ENCODE measurements at regions not wholly inside any gene's neighbourhood (a gene's known extent, or its start where the extent isn't known, plus 50 kb on each side); places are given as distances from the start of the nearest gene placed in this dataset.
A peak's percentile ranks its signal among the peaks of the same experiment; 100 is the strongest.

DNA sequence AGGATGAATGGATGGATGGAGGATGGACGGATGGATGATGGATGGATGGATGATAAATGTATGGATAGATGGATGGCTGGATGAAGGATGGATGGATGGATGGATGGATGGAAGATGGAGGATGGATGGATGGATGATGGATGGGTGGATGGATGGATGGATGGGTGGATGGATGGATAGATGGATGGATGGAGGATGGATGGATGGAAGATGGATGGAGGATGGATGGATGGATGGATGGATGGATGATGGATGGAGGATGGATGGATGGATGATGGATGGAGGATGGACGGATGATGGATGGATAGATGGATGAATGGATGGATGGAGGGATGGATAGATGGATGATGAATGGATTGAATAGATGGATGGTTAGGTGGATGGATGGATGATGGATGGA, 210.6 kb upstream of the IGF1R start:
- Mint-ChIP-seq H3K4me3 (no peak overlapping the region), H3K9me3 (no peaks in the 10 kb centered on the region), H3K4me1 (ENCODE audit: low read depth) (peaks cover 2% of the 10 kb centered on the region), H3K27ac (no peak overlapping the region), H3K27me3 (ENCODE audit: low read depth) (peaks cover 7% of the 10 kb centered on the region), H3K36me3 (ENCODE audit: low read depth) (no peaks in the 10 kb centered on the region)

GRCh38 chr15:98438326-98438725, 210.0 kb upstream of the IGF1R start:
- no peaks in the 10 kb centered on the region for H3K36me3 Mint-ChIP-seq (ENCODE audit: low read depth)
- H3K4me3 Mint-ChIP-seq, result no peak overlapping the region
- no peaks in the 10 kb centered on the region for H3K9me3 Mint-ChIP-seq
- H3K27ac Mint-ChIP-seq, result no peak overlapping the region
- H3K4me1 Mint-ChIP-seq (ENCODE audit: low read depth), result peaks cover 2% of the 10 kb centered on the region
- peaks cover 7% of the 10 kb centered on the region for H3K27me3 Mint-ChIP-seq (ENCODE audit: low read depth)

GRCh38 chr15:98438907-98439306, 209.4 kb upstream of the IGF1R start:
- Mint-ChIP-seq H3K4me1 (ENCODE audit: low read depth) (peaks cover 2% of the 10 kb centered on the region), H3K27ac (no peak overlapping the region), H3K4me3 (no peak overlapping the region), H3K9me3 (no peaks in the 10 kb centered on the region), H3K27me3 (ENCODE audit: low read depth) (peaks cover 7% of the 10 kb centered on the region), H3K36me3 (ENCODE audit: low read depth) (no peaks in the 10 kb centered on the region)

DNA sequence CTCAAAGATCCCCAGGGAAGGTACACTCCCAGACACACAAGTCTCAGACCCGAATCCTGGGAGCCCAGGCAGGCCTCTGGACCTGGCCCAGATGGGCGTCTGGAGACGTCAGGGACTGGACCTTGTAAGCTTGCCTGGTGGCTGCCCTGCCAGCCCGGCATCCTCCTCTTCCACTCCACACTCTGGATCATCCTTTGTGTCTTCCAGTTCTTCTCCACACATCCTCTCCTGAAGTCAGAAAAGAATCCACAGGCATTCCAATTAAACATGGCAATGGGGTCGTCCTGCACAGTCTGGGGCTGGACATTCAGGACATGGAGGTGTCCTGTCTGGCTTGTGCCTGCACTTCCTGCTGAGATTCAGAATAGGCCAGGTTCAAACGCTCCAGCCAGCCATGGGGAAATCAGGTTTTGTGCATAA, 208.8 kb upstream of the IGF1R start:
- H3K9me3 Mint-ChIP-seq, result no peaks in the 10 kb centered on the region
- H3K4me3 Mint-ChIP-seq, result no peak overlapping the region
- H3K27ac Mint-ChIP-seq, result peak overlapping the region; percentile 31
- peaks cover 2% of the 10 kb centered on the region for H3K4me1 Mint-ChIP-seq (ENCODE audit: low read depth)
- H3K36me3 Mint-ChIP-seq (ENCODE audit: low read depth), result no peaks in the 10 kb centered on the region
- peaks cover 12% of the 10 kb centered on the region for H3K27me3 Mint-ChIP-seq (ENCODE audit: low read depth)

DNA sequence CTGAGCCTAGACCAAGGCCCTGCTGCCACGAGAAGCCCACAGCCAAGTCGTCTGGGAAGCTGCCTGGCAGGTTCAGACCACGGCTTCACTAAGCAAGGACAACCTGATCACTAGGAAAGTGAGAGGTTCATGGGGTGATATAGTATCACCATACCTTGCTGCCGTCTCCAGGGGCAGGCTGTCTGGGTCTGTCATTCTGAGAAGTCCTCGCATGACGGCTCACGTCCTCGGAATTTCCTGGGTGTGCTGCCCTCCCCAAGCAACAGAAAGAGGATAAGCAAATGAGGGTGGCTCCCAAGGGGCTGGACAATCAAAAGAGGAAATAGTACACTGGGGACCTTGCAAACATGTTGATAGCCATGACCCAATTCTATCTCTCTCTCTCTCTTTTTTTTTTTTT, 207.4 kb upstream of the IGF1R start:
- Mint-ChIP-seq H3K27me3 (ENCODE audit: low read depth) (peaks cover 12% of the 10 kb centered on the region), H3K36me3 (ENCODE audit: low read depth) (no peaks in the 10 kb centered on the region), H3K4me1 (ENCODE audit: low read depth) (peaks cover 2% of the 10 kb centered on the region), H3K4me3 (no peak overlapping the region), H3K27ac (no peak overlapping the region), H3K9me3 (no peaks in the 10 kb centered on the region)

DNA sequence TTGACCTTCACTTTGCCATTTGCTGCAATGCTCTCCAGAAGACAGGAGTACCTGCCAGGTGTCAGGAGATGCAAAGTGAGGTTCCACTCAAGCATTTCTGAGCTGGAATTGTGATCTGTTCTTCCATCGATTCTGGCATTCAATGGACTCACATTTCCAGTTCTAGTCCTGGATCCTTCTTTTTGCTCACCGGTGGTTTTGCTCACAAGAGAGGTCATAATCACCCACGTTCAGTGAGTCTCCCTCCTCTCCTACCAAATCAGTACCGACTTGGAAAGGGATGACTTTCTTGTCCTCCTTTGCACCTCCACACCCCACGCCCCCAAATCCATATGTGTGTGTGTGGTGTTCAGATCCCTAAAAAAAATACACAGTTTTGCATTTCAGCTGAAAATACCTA, 206.7 kb upstream of the IGF1R start:
- H3K9me3 Mint-ChIP-seq, result no peaks in the 10 kb centered on the region
- no peak overlapping the region for H3K4me3 Mint-ChIP-seq
- no peaks in the 10 kb centered on the region for H3K36me3 Mint-ChIP-seq (ENCODE audit: low read depth)
- H3K27me3 Mint-ChIP-seq (ENCODE audit: low read depth), result peaks cover 16% of the 10 kb centered on the region
- H3K4me1 Mint-ChIP-seq (ENCODE audit: low read depth), result peaks cover 2% of the 10 kb centered on the region
- H3K27ac Mint-ChIP-seq, result no peak overlapping the region

DNA sequence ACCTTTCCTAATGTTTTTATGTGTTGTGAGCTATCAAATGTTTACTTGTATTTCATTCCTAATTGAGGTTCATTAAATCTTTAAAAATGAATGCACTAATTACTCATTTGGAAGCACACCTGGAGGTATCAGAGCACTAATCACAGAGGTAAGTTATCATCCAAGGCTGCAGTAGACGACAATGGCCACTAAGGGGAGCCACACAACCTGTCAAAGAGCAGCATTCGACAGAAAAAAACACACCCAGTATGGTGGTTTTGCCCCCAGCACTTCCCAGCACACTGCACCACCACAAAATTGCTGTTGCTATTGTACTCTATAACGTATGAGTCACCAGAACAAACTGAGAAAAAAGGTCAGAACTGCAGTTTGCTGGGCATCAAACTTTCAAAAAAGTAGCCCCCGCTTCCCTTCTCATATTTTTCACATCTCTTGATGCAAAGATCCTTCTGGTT, 205.9 kb upstream of the IGF1R start:
- H3K9me3 Mint-ChIP-seq, result no peaks in the 10 kb centered on the region

DNA sequence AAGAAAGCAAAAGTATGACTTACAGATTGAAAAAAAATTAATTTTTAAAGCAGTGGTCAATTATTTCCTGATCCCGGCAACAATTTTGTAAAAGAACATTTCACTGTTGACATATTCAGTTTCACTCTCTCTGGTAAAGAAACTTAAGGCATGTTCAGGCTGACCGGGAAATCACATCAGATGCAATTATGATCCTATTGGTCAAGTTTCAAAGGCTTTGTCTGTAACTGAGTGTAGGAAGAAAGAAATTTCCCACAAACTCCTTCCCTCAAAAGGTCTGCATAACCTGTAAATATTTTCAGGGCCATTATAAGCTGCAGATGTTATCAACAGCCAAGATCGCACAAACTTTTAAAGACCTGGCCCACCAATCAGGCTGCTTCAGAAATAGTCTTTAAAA, 205.4 kb upstream of the IGF1R start:
- peaks cover 2% of the 10 kb centered on the region for H3K4me1 Mint-ChIP-seq (ENCODE audit: low read depth)
- H3K27ac Mint-ChIP-seq, result no peak overlapping the region
- H3K4me3 Mint-ChIP-seq, result no peak overlapping the region
- H3K9me3 Mint-ChIP-seq, result no peaks in the 10 kb centered on the region
- H3K36me3 Mint-ChIP-seq (ENCODE audit: low read depth), result no peaks in the 10 kb centered on the region
- H3K27me3 Mint-ChIP-seq (ENCODE audit: low read depth), result peaks cover 16% of the 10 kb centered on the region

More for the DNA sequence above, 205.9 kb upstream of the IGF1R start:
- Mint-ChIP-seq H3K36me3 (ENCODE audit: low read depth) (no peaks in the 10 kb centered on the region), H3K4me1 (ENCODE audit: low read depth) (peaks cover 2% of the 10 kb centered on the region), H3K27me3 (ENCODE audit: low read depth) (peaks cover 16% of the 10 kb centered on the region), H3K27ac (no peak overlapping the region), H3K4me3 (no peak overlapping the region)

GRCh38 chr15:98443526-98443925, 204.8 kb upstream of the IGF1R start:
- no peak overlapping the region for H3K4me3 Mint-ChIP-seq
- no peaks in the 10 kb centered on the region for H3K9me3 Mint-ChIP-seq
- peaks cover 16% of the 10 kb centered on the region for H3K27me3 Mint-ChIP-seq (ENCODE audit: low read depth)
- no peak overlapping the region for H3K27ac Mint-ChIP-seq
- no peaks in the 10 kb centered on the region for H3K36me3 Mint-ChIP-seq (ENCODE audit: low read depth)
- peaks cover 2% of the 10 kb centered on the region for H3K4me1 Mint-ChIP-seq (ENCODE audit: low read depth)

DNA sequence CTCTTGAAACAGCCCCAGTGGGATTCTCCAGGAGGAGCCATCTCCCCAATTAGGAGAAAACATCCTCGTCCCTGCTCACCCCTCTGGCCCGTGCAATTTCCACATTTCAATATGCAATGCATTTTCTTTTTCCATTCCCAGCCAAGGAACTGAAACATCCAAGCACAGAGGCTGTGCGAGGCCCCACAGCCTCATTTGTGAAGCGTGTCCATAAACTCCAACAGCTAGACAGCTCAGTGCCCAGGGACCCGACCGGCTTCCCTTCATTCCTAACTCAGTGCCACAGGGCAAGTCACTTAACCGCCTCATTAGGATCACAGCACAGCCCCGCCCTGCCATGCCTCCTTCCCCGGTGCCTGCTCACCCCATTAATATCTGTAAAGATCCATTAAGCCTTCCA, 204.2 kb upstream of the IGF1R start:
- Mint-ChIP-seq H3K27me3 (ENCODE audit: low read depth) (peaks cover 16% of the 10 kb centered on the region), H3K9me3 (no peaks in the 10 kb centered on the region), H3K4me1 (ENCODE audit: low read depth) (peaks cover 2% of the 10 kb centered on the region), H3K36me3 (ENCODE audit: low read depth) (no peaks in the 10 kb centered on the region), H3K27ac (no peak overlapping the region), H3K4me3 (no peak overlapping the region)

DNA sequence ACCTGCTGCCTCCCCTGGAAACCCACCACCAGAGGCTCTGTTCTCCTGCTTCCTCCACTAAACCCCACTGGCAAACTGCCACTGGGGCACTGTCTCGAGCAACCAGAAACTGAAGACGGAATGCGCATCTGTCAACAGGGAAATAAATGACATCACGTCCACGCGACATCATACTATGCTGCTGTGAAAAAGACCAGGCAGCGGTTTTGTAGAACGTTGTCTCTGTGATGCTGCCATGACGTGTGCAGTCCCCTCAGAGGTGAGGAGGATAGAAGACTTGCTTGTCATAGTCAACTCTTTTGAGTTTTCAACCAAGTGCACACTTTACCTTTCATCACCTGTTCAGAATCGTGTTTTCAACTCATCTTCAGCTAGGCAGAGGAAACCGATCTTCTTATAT, 203.0 kb upstream of the IGF1R start:
- H3K27ac Mint-ChIP-seq, result no peak overlapping the region
- peaks cover 16% of the 10 kb centered on the region for H3K27me3 Mint-ChIP-seq (ENCODE audit: low read depth)
- H3K4me3 Mint-ChIP-seq, result no peak overlapping the region
- no peaks in the 10 kb centered on the region for H3K9me3 Mint-ChIP-seq
- peaks cover 6% of the 10 kb centered on the region for H3K4me1 Mint-ChIP-seq (ENCODE audit: low read depth)
- H3K36me3 Mint-ChIP-seq (ENCODE audit: low read depth), result no peaks in the 10 kb centered on the region

- Mint-ChIP-seq H3K27me3 (ENCODE audit: low read depth) (peaks cover 16% of the 10 kb centered on the region), H3K4me3 (no peak overlapping the region), H3K4me1 (ENCODE audit: low read depth) (peaks cover 6% of the 10 kb centered on the region), H3K9me3 (no peaks in the 10 kb centered on the region), H3K27ac (no peak overlapping the region), H3K36me3 (ENCODE audit: low read depth) (no peaks in the 10 kb centered on the region)
Observed at GRCh38 chr15:98446083-98446482, 202.3 kb upstream of the IGF1R start.

DNA sequence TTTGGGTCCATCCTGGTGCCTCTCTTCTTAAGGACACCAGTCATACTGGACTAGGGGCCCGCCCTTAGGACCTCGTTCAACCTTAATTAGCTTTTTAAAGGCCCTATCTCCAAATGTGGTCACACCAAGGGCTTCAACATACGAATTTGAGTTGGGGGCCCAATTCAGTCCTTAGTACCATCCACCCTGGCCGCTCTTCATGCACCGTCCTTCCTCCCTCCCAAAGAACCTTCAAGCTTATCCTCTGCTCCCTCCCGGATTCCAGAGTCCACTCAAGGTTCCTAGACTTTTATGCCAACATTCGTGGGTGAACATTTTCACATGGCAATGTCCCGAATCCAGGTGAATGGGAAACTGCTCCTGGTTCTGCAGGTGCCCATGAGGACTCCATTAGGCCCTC, 201.3 kb upstream of the IGF1R start:
- H3K27ac Mint-ChIP-seq, result no peak overlapping the region
- peaks cover 15% of the 10 kb centered on the region for H3K27me3 Mint-ChIP-seq (ENCODE audit: low read depth)
- peaks cover 6% of the 10 kb centered on the region for H3K4me1 Mint-ChIP-seq (ENCODE audit: low read depth)
- no peaks in the 10 kb centered on the region for H3K36me3 Mint-ChIP-seq (ENCODE audit: low read depth)
- no peaks in the 10 kb centered on the region for H3K9me3 Mint-ChIP-seq
- H3K4me3 Mint-ChIP-seq, result no peak overlapping the region

DNA sequence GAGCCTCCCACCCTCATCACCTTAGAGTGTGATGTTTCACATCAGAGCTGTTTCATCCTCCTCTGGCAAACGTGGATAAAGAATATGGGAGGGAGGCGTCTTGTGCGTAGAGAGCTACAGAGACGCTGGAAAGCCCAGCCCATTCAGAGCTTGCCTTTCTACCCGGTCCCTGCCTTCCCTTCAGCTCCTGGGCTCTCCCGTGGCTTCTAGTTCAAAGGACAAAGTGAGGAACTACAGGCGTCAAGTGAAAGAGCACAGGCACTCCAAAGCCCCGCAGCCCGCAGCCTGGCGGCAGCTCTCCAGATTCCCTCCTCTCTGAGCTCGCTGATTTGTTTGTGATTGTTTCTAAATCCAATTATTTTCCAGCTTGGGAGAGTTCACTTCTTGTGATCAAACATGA, 197.1 kb upstream of the IGF1R start:
- no peak overlapping the region for H3K27ac Mint-ChIP-seq
- H3K36me3 Mint-ChIP-seq (ENCODE audit: low read depth), result no peaks in the 10 kb centered on the region
- H3K4me3 Mint-ChIP-seq, result no peak overlapping the region
- peaks cover 4% of the 10 kb centered on the region for H3K4me1 Mint-ChIP-seq (ENCODE audit: low read depth)
- peaks cover 1% of the 10 kb centered on the region for H3K27me3 Mint-ChIP-seq (ENCODE audit: low read depth)
- H3K9me3 Mint-ChIP-seq, result no peaks in the 10 kb centered on the region

DNA sequence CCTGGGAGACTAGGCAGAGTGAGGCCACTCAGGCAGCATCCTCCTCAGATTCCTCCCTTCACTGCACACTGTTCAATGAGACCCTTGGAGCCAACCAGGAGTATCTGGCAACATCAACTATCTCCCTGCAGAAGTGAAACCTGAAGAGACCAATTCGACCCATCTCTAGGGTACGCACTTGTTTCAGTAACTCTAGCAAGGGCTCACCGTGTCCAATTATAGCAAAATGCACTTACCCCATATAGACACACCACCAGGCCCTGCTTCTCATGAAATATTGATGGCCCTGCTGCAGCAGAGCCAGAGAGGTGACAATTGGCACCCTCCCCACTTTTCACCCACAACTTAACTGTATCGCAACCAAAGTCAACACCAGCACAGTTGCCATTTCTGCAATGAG, 196.1 kb upstream of the IGF1R start:
- no peak overlapping the region for H3K4me3 Mint-ChIP-seq
- no peak overlapping the region for H3K27ac Mint-ChIP-seq
- H3K9me3 Mint-ChIP-seq, result no peaks in the 10 kb centered on the region
- no peaks in the 10 kb centered on the region for H3K27me3 Mint-ChIP-seq (ENCODE audit: low read depth)
- no peaks in the 10 kb centered on the region for H3K36me3 Mint-ChIP-seq (ENCODE audit: low read depth)
- H3K4me1 Mint-ChIP-seq (ENCODE audit: low read depth), result peaks cover 4% of the 10 kb centered on the region

GRCh38 chr15:98455904-98456303, 192.4 kb upstream of the IGF1R start:
- Mint-ChIP-seq H3K4me3 (no peak overlapping the region), H3K27me3 (ENCODE audit: low read depth) (peaks cover 16% of the 10 kb centered on the region), H3K27ac (no peak overlapping the region), H3K4me1 (ENCODE audit: low read depth) (no peaks in the 10 kb centered on the region), H3K9me3 (no peaks in the 10 kb centered on the region), H3K36me3 (ENCODE audit: low read depth) (no peaks in the 10 kb centered on the region)

Data from T-helper 1 cell treated with Interleukin-12 subunit alpha and Interleukin-12 subunit beta and Interleukin-4 antibody, amounts not matched to agents 30 μg/mL and 1 μg/mL, for 36 hours (primary cell).